PC-3 (cell line): ENCODE measurements at regions not wholly inside any gene's neighbourhood (a gene's known extent, or its start where the extent isn't known, plus 50 kb on each side); places are given as distances from the start of the nearest gene placed in this dataset.

Source experiments
- EZH2phosphoT487 ChIP-seq: fragments of 300-600 bp; sonication (generic); IDR thresholded peaks from 2 replicates; pipeline ENCODE4 v1.6.1; 2018; ENCODE audit warnings: mild to moderate bottlenecking, antibody characterized with exemption, low read length, borderline replicate concordance
- TF ChIP-seq, protein P1 (sequence below): fragments of 300-600 bp; sonication (generic); conservative IDR thresholded peaks from 2 replicates; pipeline ENCODE4 v1.5.1; 2017; ENCODE audit warnings: antibody characterized with exemption, low read depth, mild to moderate bottlenecking, low read length

DNA sequence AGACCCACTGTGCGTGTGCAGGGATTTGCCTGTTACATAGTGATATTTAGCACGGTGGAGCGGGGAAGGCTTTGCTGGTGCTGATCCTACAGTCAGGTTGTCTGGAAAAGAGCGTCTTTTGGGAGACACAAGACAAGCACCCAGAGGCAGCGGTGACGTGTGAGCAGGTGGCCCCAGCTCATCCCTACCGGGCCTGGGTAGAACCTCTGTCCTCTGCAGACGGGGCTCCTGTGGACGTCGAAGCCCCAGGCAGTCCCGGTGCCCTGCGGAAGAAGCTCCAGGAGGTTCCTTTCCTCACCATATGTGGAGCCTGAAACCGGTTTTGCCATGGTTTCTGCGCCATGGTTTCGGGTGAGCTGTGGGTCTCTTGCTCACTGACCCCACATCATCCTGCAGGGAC lies 68.9 kb upstream of the AFDN start:
- TF ChIP-seq, protein P1, sequence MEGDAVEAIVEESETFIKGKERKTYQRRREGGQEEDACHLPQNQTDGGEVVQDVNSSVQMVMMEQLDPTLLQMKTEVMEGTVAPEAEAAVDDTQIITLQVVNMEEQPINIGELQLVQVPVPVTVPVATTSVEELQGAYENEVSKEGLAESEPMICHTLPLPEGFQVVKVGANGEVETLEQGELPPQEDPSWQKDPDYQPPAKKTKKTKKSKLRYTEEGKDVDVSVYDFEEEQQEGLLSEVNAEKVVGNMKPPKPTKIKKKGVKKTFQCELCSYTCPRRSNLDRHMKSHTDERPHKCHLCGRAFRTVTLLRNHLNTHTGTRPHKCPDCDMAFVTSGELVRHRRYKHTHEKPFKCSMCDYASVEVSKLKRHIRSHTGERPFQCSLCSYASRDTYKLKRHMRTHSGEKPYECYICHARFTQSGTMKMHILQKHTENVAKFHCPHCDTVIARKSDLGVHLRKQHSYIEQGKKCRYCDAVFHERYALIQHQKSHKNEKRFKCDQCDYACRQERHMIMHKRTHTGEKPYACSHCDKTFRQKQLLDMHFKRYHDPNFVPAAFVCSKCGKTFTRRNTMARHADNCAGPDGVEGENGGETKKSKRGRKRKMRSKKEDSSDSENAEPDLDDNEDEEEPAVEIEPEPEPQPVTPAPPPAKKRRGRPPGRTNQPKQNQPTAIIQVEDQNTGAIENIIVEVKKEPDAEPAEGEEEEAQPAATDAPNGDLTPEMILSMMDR, result no peak
- TF ChIP-seq EZH2phosphoT487, result no peak
